ENCODE measurements at regions not wholly inside any gene's neighbourhood (a gene's known extent, or its start where the extent isn't known, plus 50 kb on each side); places are given as distances from the start of the nearest gene placed in this dataset.
"Not testable (repeated sequence)": the region's sequence is repeated elsewhere in the genome, so short reads cannot be mapped to it uniquely, and the experiment has no call there.

DNA sequence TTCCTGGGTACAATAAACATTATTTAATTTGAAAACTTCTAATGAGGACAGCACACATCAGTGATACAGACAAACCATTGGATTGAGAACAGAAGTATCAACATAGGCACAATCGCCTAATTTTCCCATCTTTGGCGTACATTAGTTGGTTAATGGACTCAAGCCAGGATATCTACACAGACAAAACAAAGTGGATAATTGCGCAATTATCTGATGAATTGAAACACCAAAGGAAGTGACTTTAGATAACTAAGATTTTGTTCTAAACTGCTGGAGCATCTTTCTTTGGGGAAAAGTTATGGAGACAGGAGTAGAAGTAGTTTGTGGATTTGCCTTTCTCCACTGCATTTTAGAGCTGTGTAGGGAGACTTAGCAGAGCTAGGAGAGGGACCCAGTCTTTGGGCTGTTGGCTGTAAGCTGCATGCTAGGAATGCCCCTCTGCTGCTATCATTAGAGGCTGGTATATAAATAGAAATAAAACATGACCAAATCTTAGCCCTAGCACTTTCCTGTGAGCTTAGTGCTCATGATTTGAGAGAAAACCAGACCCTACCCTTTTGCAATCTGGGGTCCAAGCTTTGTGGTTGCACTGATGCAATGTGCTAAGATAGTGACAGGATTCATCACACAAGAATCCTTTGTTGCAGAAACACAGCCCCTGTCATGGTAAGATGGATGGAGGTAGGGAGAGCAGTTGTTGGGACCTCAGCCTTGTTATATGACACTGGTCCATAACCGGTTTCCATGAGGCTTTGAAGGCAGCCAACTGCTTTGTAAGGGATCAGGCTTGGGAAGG is 264.5 kb upstream of the PIK3C3 start:
- no peak for DNase-seq

DNA sequence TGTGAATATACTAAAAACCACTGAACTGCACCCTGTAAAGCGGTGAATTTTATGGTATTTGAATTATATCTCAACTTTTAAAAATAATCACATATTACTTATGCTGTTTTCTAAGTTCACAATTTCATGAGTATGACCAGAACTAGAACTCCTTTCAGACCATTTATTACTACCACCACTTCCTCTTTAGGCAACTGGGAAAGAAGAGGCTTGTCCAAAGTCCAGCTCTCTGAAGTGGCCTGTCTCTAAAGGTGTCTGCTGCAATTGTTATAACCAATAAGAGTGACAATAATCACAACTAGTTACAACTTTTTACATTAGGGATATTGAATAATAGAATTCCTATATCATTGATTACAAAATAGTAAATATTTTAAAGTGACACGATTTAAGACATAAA is 267.9 kb upstream of the PIK3C3 start:
- DNase-seq = no peak

DNA sequence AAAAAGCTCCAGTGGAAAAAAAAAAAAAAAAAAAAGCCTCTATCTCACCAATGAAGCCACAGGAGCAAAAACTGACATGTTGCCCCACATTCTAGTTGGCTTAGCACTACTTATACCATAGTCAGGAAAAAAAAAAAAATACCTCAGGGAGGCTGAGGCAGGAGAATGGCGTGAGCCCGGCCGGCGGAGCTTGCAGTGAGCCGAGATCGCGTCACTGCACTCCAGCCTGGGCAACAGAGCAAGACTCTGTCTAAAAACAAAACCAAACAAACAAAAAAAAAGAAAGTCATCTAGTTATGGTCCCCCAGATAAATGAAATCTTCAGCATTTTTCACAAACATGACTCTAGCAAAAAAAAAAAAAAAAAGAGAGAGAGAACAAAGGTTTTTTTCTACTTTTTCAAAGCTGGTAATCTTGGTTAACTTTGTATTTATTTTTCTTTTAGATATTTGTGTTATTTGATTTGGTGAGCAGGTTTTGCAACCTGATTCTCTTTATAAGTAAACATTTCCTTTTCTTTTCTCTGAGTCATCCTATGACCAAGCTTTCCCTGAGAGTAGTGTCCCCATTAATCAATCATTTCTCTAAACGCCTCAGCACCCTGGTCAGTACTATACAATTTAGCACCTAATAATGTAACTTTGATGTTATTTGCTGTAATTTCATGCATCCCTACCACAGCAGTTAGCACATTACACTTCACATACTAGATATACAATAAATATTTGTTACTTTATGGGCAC is 273.7 kb upstream of the PIK3C3 start:
- no peak for DNase-seq

DNA sequence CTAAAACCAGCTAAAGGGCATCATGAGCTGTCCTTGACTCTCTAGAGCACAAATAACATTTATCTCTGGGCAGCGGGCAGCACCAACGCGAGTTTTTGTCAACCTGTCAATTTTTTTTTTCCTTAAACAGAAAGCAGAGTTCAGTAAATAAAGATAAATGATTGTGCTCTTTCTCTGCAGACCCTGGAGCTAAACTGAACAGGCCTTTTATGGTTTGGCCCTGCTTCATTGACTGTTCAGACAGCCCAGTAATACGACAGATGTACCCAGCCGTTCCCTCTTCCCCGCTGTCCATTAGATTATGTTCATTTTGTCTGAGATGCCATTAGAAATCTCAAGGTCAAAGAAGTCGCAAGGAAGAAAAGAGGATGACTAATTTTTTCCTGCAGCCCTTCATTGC is 280.5 kb upstream of the PIK3C3 start:
- no peak for DNase-seq

DNA sequence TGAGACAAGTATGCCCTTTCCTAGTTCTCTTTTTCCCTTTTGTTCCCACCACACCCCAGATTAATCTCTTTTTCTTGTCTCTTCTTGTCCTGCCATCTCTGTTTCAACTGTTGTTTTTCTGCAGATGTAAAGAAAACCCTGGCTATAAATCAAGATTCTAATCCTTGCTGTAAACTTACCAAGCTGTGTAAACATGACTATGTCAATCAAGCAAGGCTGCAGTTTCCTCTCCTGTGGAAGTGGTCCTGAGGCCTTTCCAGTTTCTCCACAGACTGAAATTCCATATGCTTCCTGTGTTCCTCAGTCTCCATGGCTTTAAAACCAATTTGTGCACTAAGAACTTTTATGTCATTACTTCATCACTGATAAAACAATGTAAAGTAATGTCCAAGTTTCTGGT is 288.8 kb upstream of the PIK3C3 start:
- DNase-seq = no peak

DNA sequence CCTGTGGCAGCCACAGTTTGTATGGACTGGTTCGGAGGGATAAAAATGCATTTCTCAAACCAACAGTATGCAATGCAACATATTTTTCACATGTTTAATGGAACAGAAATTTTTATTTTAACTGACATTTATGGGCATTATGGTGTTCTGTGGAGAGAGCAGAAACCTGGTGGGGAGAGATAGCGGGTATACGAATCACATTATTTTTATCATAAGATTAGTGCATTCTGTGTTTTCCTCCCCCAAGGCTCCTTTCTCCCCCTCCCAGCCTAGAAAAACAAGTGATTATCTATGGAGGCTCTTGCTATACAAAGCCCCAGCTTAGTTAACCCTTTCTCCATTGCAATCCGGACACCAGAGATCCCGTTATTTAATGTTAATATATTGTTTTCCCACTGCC is 289.8 kb upstream of the PIK3C3 start:
- no peak for DNase-seq

DNA sequence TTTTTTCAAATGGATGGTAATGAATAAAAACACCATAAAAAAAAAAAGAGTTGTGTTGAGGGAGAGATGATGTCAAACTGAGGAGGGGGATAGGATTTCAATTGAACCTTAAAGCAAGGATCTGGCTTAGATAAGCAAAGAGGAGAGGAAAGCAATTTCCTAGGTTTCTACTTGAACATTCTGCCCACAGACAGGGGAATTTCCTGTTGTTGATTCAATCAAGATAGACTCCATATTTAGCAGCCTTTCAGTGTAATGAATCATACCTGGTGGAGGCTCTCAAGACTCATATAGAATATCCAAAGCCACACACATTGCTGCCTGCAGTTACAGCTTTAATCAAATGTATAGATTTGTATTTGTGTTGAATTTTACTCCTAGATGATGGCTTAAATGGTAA is 294.4 kb upstream of the PIK3C3 start:
- DNase-seq = no peak

DNA sequence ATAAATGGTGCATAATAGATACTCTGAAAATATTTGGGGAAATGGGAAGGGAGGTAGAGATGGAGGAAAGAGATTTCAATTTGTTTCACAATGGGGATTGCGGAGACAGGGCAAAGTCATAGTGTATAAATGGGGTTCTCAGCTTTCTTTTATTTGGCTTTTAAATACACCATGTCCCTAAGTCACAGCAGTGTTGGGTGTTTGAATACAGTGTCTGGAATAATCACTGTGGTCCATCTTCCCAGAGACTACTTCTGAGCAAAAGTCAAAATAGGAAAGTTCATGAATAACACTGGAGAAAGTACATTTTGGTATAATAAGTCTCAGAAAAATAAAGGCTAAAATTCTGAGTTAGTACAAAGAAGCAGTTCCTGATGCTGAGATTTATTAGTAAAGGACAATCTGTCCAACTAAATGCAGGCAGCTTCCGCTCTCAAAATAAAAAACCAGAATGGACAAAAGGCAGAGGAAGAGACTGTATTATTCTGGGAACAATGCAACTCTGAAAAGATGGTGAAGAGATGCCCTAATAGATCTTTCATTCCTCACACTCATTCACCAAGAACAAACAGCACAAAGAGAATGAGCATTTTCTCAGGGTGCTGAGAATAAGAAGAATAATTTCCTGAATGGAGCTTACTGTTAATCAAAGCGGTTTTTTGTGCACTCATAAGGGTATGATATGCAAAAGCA is 295.4 kb upstream of the PIK3C3 start:
- DNase-seq = no peak

DNA sequence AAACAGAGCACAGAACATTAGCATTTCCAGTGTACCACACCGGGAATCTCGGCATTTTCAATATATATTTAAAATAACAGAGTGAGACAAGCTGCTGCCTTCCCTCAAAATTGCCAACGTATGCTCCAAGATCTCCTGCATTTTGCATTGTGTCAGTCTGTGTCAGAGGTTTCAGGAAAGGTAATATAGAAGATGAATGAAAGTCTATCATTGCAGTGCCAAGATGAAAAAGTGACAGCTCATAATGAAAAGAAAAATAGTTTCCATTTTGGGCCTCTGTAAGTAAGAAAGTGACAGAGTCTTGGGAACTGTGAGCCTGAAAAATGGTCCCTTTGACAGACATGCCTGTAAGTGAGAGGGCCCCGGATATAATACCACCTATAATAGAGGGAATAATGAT is 297.8 kb upstream of the PIK3C3 start:
- DNase-seq = no peak

DNA sequence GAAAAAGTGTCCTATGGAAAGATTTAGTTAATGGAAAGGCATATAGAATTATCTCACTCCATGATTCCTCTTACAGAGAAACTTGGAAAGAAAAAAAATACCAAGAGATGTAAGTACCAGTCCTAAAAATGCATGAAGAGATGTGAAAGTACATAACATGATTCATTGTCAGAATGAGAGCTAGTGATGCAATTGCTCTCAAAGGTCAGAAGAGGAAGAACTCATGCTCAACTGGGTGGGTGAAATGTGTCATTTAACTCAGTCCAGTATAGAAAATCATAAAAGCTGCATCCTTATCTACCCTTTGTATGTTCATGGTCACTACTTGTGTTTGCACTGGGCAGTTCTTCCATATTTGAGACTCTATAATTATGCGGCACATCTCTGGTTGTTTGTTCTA is 300.0 kb upstream of the PIK3C3 start:
- no peak for DNase-seq

DNA sequence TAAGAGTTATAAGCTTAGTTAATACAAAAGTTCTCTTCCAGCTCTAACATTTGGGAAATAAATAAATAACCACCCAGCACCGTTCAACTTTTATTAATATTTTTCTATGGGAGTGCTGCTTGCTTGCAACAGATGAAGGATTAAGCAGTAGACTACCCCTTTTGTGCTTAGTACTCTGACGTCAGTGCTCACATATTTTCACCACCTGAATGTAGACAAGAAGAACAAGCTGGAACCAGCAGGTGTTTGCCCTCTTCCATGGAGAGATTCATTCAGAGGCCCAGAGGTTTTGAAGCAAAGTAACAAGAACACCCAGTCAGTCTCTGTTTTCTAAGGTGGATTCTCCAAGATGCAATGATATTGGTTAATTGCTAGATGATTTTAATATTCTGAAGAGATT is 307.1 kb upstream of the PIK3C3 start:
- DNase-seq = no peak

DNA sequence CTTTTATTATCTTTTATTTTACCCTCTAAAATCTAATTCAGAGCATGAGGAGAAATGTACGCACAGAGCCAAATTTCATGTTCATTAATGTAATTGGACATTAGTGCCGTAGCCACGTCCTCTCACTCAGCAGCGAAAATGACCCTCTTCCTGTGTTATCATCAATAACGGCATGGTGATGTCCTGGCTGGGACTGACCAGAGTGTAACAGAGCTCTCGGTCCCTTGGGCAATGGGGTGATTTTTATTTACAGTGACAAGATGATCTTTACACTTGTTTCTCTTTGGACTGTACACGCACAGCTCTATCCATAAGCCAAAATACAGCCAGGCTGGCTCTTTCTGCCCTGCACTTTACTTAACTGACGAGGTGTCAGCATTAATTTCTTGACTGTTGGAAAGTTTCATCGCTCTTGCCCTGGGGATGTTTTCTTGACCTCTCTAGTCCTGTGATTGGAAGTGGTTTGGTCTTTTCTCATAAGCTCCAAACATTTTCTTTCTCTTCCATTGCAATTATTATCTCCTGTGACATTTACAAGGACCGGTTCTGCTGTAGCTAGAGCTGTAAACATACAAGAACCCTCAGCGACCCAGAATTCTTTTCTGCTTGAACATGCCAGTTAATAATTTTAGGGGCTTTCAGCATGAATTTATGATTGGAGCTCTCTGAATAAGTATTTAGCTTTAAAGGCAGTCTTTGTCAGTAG is 308.0 kb upstream of the PIK3C3 start:
- DNase-seq = no peak

DNA sequence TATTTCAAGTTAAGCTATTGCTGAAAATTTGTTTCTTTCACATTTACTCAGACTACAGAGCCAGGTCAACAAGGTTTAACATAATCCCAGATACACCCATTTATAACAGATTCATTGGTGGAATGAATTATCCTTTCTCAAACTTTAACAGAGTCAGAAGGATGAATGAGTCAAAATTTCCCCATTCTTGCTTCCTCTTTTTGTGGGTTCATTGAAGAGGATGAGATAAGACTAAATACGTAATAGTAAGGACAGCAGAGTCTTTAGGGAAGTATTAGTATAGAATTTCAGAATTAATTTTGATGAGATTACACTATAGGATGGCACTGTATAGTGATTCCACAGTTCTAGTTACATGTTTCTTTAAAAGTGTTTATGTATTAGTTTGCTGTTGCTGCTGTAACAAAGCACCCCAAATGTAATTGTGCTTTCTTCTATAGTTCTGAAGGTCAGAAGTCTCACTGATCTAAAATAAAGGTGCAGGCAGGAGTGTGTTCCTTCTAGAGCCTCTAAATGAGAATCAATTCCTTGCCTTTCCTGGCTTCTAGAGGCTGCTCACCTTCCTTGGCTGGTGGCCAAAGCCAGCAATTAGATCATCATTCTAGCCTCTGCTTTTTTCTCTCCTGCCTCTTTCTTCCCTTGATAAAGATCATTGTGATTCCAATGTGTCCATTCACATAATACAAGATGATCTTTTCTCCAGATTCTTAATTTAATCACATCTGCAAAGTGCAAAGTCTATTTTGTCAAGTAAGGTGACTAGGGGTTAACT is 309.3 kb upstream of the PIK3C3 start:
- DNase-seq = no peak

DNA sequence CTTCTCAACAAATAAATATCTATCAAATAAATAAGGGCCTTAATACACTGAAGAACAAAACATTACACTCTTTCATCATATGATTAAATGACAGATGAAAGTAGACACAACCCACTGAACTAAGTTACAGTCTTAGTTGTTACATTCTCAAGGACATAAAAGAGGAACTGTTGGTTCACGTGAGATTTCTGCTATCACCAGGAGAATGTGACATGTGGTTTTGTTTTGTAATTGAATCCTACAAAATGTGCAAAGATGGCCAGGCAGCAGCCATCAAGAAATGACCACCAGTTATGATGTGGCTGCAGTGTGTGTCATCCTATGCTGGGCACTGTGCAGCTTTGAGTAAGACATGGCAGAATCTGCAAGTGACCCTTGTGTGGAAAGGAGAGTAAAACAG is 310.6 kb upstream of the PIK3C3 start:
- no peak for DNase-seq

DNA sequence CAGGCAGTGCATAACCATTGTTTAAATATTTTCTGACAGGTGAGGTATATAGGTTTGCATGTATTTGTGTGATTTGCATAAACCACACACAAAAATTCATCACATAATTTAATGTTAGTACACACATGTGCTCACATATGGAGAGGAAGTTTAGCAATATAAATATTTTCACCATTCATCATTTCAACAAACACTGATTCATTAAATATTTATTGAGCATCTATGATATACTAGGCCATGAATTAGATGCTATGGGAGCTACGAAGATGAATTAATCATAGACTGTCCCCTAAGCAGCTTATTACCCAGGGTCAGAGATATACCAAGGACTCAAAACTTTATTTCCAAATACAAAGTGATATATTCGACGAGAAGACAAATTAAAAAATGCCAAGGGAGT is 311.6 kb upstream of the PIK3C3 start:
- DNase-seq = no peak

DNA sequence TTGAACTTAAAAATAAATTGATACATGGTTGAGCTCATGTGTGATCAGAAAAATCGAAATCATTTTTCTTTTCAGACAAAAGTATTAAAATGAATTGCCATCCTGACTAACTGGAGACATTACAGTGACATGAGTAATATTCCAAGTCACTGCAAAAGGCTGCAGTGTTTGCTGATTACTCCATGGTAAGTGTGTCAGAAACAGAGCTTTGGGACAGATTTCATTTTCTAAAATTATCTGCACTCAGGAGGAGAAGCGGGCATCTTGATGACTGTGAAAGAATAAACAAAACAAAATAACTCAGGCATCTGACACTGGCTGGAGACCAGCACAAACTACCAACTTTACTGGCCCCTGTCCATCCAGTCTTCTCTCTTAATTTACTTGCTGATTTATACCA is 312.3 kb upstream of the PIK3C3 start:
- DNase-seq = no peak

DNA sequence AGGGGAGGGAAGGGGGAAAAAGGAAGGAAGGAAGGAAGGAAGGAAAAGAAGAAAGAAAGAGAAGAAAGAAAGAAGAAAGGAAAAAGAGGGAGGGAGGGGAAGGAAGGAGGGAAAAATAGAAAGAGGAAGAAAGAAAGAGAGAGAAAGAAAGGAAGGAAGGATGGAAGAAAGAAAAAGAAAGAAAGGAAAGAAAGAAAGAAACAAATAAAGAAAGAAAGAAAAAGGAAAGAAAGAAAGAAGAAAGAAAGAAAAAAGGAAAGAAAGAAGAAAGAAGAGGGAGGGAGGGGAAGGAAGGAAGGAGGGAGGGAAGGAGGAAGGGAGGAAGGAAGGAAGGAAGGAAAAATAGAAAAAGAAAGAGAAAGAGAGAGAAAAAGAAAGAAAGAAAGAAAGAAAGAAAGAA is 315.8 kb upstream of the PIK3C3 start:
- DNase-seq = no peak

DNA sequence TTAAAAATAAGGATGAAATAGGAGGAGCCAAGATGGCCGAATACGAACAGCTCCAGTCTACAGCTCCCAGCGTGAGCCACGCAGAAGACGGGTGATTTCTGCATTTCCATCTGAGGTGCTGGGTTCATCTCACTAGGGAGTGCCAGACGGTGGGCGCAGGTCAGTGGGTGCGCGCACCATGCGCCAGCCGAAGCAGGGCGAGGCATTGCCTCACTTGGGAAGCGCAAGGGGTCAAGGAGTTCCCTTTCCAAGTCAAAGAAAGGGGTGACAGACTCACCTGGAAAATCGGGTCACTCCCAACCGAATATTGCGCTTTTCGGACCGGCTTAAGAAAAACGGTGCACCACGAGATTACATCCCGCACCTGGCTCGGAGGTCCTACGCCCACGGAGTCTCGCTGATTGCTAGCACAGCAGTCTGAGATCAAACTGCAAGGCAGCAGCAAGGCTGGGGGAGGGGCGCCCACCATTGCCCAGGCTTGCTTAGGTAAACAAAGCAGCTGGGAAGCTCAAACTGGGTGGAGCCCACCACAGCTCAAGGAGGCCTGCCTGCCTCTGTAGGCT is 323.2 kb upstream of the PIK3C3 start:
- DNase-seq = not testable (repeated sequence)

DNA sequence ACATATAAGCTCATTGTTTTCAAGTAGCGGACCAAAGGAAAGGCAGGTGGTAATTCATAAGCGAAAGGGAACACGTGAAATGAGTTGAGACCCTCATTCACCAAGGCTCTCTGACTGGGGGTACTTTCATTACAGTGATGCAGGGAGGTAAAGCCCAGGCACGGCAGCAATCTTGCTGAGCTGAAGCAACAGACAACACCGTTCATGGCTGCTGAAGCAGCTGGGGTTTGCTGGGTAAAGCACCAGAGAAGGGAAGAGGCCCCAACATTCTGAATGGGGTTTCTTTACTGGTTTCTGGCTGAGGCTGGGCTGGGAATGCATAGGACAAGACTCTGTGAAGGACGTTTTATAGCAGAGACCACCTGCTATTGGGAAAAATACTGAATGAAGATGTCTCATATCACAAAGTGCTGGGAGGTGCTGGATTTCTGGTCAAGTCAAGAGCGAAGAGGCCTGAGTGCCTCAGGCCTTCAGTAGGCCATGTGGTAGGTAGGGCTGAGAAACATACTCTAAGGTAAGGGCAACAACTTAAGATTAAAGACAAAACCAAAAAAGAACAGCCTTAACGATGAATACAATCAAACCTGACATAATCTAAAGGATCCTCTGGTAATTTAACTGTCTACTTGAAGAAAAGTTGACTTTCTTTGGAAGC is 324.7 kb upstream of the PIK3C3 start:
- DNase-seq = no peak

DNA sequence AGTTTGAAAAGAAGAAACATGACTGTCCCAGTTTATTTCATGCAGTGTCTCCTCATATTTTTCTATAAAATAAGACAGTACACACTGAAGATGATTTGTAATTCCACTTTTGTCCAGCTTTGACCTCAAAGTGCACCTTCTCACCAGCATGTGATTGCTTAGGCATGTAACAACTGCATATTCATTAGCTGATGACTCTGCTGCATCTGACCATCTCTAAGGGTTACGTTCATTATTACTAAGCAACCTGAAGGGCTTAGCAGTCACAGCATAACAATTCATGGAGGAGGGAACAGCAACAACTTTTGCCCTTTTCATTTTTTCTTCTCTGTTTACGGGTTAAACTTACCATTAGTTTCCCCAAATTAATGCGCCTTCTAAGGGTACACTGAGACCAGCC is 330.6 kb upstream of the PIK3C3 start:
- DNase-seq = no peak

DNA sequence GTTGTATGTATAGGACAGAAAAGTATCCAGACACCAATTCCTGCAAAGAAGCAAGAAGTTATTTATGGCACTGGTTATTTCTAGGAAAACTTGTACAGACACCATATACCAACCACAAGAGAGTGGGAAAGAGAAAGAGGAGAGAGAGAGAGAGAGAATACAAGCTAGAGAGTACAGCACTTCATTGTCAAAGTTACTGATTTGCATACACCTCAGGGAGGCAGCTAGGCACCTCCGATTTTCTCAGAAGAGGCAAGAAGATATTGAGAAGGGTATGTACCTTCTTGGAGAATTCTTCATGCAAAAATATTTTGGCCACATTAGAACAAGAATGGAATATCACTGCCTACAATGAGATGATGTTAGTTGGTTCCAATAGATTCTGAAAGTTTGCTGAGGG is 333.9 kb upstream of the PIK3C3 start:
- no peak for DNase-seq

DNA sequence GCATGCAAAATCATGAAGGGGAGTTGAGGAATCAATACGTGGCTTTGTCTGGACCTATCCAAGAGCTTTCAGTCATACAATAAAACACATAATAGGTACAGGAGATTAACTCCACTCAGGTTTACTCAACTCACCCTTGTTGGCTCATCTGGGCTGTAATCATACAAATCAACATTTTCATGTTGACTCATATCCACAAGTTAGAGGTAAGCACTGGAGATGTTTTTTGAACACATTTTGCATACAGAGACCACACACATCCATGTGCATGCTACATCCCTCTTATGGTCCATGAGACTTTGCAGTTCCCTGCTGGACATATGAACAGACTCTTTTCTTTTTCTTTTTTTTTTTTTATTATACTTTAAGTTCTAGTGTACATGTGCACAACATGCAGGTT is 336.9 kb upstream of the PIK3C3 start:
- no peak for DNase-seq

Measured in NCI-H1048 (cell line).